IMR-90 (cell line): ENCODE measurements at regions not wholly inside any gene's neighbourhood (a gene's known extent, or its start where the extent isn't known, plus 50 kb on each side); places are given as distances from the start of the nearest gene placed in this dataset.

Source experiments
- ATAC-seq: fragments of 200-7000 bp; cut with Tn5 transposase; 2 replicates; pipeline ENCODE4 v1.9.1; 2020; ENCODE audit warnings: low read depth, mild to moderate bottlenecking, moderate library complexity
- BruUV-seq: library from RNA; stranded (reverse); fragments of 400-500 nt; replicated peaks from 2 replicates; lab custom pipeline; 2021; lab: Mats Ljungman, UMichigan
- CTCF ChIA-PET: fragments of 300-600 bp; formaldehyde crosslinking; extraction: SDS; loops from one replicate; lab custom pipeline; 2021; ENCODE audit warnings: antibody characterized with exemption; lab: Yijun Ruan, JAX
- POLR2A ChIA-PET: fragments of 300-600 bp; sonication (Branson Sonifier 250); formaldehyde crosslinking; loops from one replicate; lab custom pipeline; 2022; ENCODE audit warnings: antibody characterized with exemption; ENCODE audit not compliant: unreplicated experiment; lab: Charles Lee
- DNase-seq: peaks from one replicate; pipeline ENCODE4 v3.0.0; 2013
- H2AFZ ChIP-seq: replicated peaks from 2 replicates; pipeline ENCODE3; 2013; ENCODE audit warnings: low read length, mild to moderate bottlenecking; ENCODE audit not compliant: poor library complexity
- H2AK5ac ChIP-seq: 2 replicates; pipeline ENCODE4 v1.6.1; 2013; ENCODE audit warnings: low read depth, low read length, inconsistent platforms
- H2AK9ac ChIP-seq: replicated peaks from 2 replicates; pipeline ENCODE3; 2013; ENCODE audit warnings: mild to moderate bottlenecking, low read depth, low read length, moderate library complexity; ENCODE audit not compliant: poor library complexity
- H2BK120ac ChIP-seq: 2 replicates; pipeline ENCODE4 v1.6.1; 2013; ENCODE audit warnings: low read depth, low read length, inconsistent platforms
- H2BK15ac ChIP-seq: 3 replicates; pipeline ENCODE4 v1.6.1; 2013; ENCODE audit warnings: low read depth, low read length, inconsistent platforms
- H2BK20ac ChIP-seq: 2 replicates; pipeline ENCODE4 v1.6.1; 2013; ENCODE audit warnings: low read depth, mild to moderate bottlenecking, inconsistent platforms, low read length, moderate library complexity
- H2BK5ac ChIP-seq: 2 replicates; pipeline ENCODE4 v1.6.1; 2013; ENCODE audit warnings: mild to moderate bottlenecking, low read depth, low read length, inconsistent platforms; ENCODE audit not compliant: poor library complexity, severe bottlenecking
- H3K14ac ChIP-seq: replicated peaks from 2 replicates; pipeline ENCODE4 v1.6.1; 2013; ENCODE audit warnings: low read depth, low read length, inconsistent platforms
- H3K18ac ChIP-seq: 2 replicates; pipeline ENCODE4 v1.6.1; 2013; ENCODE audit warnings: low read depth, low read length, control low read depth
- H3K23ac ChIP-seq: 2 replicates; pipeline ENCODE4 v1.6.1; 2013; ENCODE audit warnings: low read depth, low read length, inconsistent platforms
- H3K27ac ChIP-seq: 2 replicates; pipeline ENCODE4 v1.5.1; 2013; ENCODE audit warnings: mild to moderate bottlenecking, control low read depth, low read length; ENCODE audit not compliant: insufficient read depth
- H3K27me3 ChIP-seq: 2 replicates; pipeline ENCODE4 v1.6.1; 2013; ENCODE audit warnings: low read length; ENCODE audit not compliant: control insufficient read depth, insufficient read depth
- H3K36me3 ChIP-seq: 2 replicates; pipeline ENCODE4 v1.6.1; 2013; ENCODE audit warnings: low read length, mixed read lengths; ENCODE audit not compliant: control insufficient read depth, insufficient read depth
- H3K4ac ChIP-seq: 2 replicates; pipeline ENCODE4 v1.6.1; 2013; ENCODE audit warnings: low read depth, low read length, inconsistent platforms
- H3K4me1 ChIP-seq: 2 replicates; pipeline ENCODE4 v1.6.1; 2013; ENCODE audit warnings: low read length, mixed read lengths; ENCODE audit not compliant: control insufficient read depth, insufficient read depth
- H3K4me2 ChIP-seq: 2 replicates; pipeline ENCODE4 v1.6.1; 2013; ENCODE audit warnings: low read depth, mild to moderate bottlenecking, control low read depth, low read length, moderate library complexity
- H3K4me3 ChIP-seq: 2 replicates; pipeline ENCODE4 v1.5.1; 2013; ENCODE audit warnings: low read depth, mild to moderate bottlenecking, control low read depth, low read length, moderate library complexity; ENCODE audit not compliant: insufficient read depth
- H3K56ac ChIP-seq: 2 replicates; pipeline ENCODE4 v1.6.1; 2013; ENCODE audit warnings: low read length, inconsistent platforms; ENCODE audit not compliant: insufficient read depth; ENCODE audit errors: extremely low read depth
- H3K79me1 ChIP-seq, 2 experiments: 2 replicates each; pipeline ENCODE4 v1.6.1; 2013; ENCODE audit warnings: low read length in 2 of 2, inconsistent platforms in 1 of 2, low read depth in 1 of 2
- H3K9ac ChIP-seq: 2 replicates; pipeline ENCODE4 v1.6.1; 2013; ENCODE audit warnings: low read depth, low read length, control low read depth
- H3K9me1 ChIP-seq: 2 replicates; pipeline ENCODE4 v1.6.1; 2013; ENCODE audit warnings: low read length, inconsistent platforms; ENCODE audit not compliant: insufficient read depth
- H3K9me3 ChIP-seq: 2 replicates; pipeline ENCODE4 v1.6.1; 2013; ENCODE audit warnings: low read length; ENCODE audit not compliant: control insufficient read depth, insufficient read depth
- H4K20me1 ChIP-seq: 2 replicates; pipeline ENCODE4 v1.6.1; 2013; ENCODE audit warnings: low read length, inconsistent platforms; ENCODE audit not compliant: insufficient read depth
- H4K5ac ChIP-seq: 2 replicates; pipeline ENCODE4 v1.6.1; 2013; ENCODE audit warnings: mild to moderate bottlenecking, low read depth, low read length, control low read depth
- H4K8ac ChIP-seq, 2 experiments: 2 replicates each; pipeline ENCODE4 v1.6.1; 2013; ENCODE audit warnings: low read depth in 2 of 2, low read length in 2 of 2, control low read depth in 1 of 2, inconsistent platforms in 1 of 2
- H4K91ac ChIP-seq: 2 replicates; pipeline ENCODE4 v1.6.1; 2013; ENCODE audit warnings: low read depth, low read length, inconsistent platforms; ENCODE audit not compliant: insufficient read depth
- ELK1 ChIP-seq: fragments of 150-350 bp; IDR thresholded peaks from 2 replicates; pipeline ENCODE4 v1.6.1; 2016; ENCODE audit warnings: low read depth, mild to moderate bottlenecking, low read length, moderate library complexity, borderline replicate concordance
- FOS ChIP-seq: fragments of 150-350 bp; IDR thresholded peaks from 2 replicates; pipeline ENCODE4 v1.6.1; 2016; ENCODE audit warnings: low read depth, low read length
- MAFK ChIP-seq: IDR thresholded peaks from 2 replicates; pipeline ENCODE4 v1.6.1; 2012; ENCODE audit warnings: low read depth, low read length, improper control_type of control experiment
- NFE2L2 ChIP-seq: fragments of 150-350 bp; IDR thresholded peaks from 2 replicates; pipeline ENCODE4 v1.6.1; 2016; ENCODE audit warnings: low read depth, mild to moderate bottlenecking, low read length
- RCOR1 ChIP-seq: IDR thresholded peaks from 2 replicates; pipeline ENCODE4 v1.6.1; 2012; ENCODE audit warnings: mild to moderate bottlenecking, low read length, improper control_type of control experiment; ENCODE audit not compliant: insufficient replicate concordance
- SMC3 ChIP-seq: fragments of 150-350 bp; IDR thresholded peaks from 2 replicates; pipeline ENCODE4 v1.6.1; 2016; ENCODE audit warnings: low read depth, mild to moderate bottlenecking, antibody characterized with exemption, low read length, moderate library complexity
- WGBS, 2 experiments: methylation state at CpG; one replicate each; pipeline versions ENCODE4 v1.1.5 to v1.1.7; 2013; ENCODE audit warnings: missing lambda C conversion rate in 2 of 2; ENCODE audit not compliant: insufficient read length in 1 of 2; ENCODE audit errors: extremely low coverage in 2 of 2; 5-methylcytosine and 5-hydroxymethylcytosine counted together
- dilution Hi-C: fragments of 300-500 bp; cut with HindIII; formaldehyde crosslinking; loops from one replicate; pipeline ENCODE4 v1.14.3; 2018; ENCODE audit warnings: low sequenced_read_pairs; ENCODE audit not compliant: unreplicated experiment
- in situ Hi-C: fragments of 300-500 bp; cut with MboI; formaldehyde crosslinking; loops from 3 replicates; pipeline ENCODE4 v1.14.3; 2019; ENCODE audit warnings: low sequenced_read_pairs, inconsistent platforms, mixed read lengths
- intact Hi-C: fragments of 100-400 bp; cut with micrococcal nuclease; formaldehyde crosslinking; loops from 2 replicates; pipeline ENCODE4 v1.10.0; 2022
- TF ChIP-seq, protein P1 (sequence below): conservative IDR thresholded peaks from 2 replicates; pipeline ENCODE4 v1.5.1; 2012; ENCODE audit warnings: mild to moderate bottlenecking, low read depth, low read length, improper control_type of control experiment

GRCh38 chr1:55823541-55824250 is 608.5 kb upstream of the USP24 start:
- peak overlapping the region; percentile 86 for H4K5ac ChIP-seq
- 0 out of 4 replicates have a peak, but pooled peaks cover 0 to 6% of the 10 kb centered on the region in 2 experiments for H3K79me1 ChIP-seq
- peak overlapping the region; percentile 81 for H2BK20ac ChIP-seq
- H3K9me1 ChIP-seq: peaks cover 15% of the 10 kb centered on the region
- H3K27ac ChIP-seq: peak overlapping the region; percentile 48; the same call in 1 of the 2 replicates
- peak overlapping the region; percentile 69 for H3K4ac ChIP-seq
- in situ Hi-C loops (no loop called here), intact Hi-C loops (no loop called here), dilution Hi-C loops (no loop called here)
- H3K4me2 ChIP-seq: peak overlapping the region; percentile 5; the same call in 1 of the 2 replicates
- peak overlapping the region; percentile 47; the same call in 1 of the 2 replicates for H2AK5ac ChIP-seq
- H2AFZ ChIP-seq: no peak overlapping the region
- H2BK15ac ChIP-seq: peak overlapping the region; percentile 88; the same call in 2 of the 3 replicates
- H3K23ac ChIP-seq: peak overlapping the region; percentile 35; the same call in 1 of the 2 replicates
- TF ChIP-seq RCOR1: no peak
- TF ChIP-seq NFE2L2: no peak
- TF ChIP-seq, protein P1, sequence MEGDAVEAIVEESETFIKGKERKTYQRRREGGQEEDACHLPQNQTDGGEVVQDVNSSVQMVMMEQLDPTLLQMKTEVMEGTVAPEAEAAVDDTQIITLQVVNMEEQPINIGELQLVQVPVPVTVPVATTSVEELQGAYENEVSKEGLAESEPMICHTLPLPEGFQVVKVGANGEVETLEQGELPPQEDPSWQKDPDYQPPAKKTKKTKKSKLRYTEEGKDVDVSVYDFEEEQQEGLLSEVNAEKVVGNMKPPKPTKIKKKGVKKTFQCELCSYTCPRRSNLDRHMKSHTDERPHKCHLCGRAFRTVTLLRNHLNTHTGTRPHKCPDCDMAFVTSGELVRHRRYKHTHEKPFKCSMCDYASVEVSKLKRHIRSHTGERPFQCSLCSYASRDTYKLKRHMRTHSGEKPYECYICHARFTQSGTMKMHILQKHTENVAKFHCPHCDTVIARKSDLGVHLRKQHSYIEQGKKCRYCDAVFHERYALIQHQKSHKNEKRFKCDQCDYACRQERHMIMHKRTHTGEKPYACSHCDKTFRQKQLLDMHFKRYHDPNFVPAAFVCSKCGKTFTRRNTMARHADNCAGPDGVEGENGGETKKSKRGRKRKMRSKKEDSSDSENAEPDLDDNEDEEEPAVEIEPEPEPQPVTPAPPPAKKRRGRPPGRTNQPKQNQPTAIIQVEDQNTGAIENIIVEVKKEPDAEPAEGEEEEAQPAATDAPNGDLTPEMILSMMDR: 0 out of 2 replicates have a peak, but pooled peaks have one; percentile 5
- no peak for TF ChIP-seq SMC3
- TF ChIP-seq FOS: peak; percentile 66; the same call in 1 of the 2 replicates
- TF ChIP-seq ELK1: no peak
- 0 out of 2 replicates have a peak, but pooled peaks have one; percentile 14 for TF ChIP-seq MAFK
- H3K9me3 ChIP-seq: no peaks in the 10 kb centered on the region
- no peak overlapping the region for H3K4me3 ChIP-seq
- peak overlapping the region; percentile 18; the same call in 1 of the 2 replicates for H3K56ac ChIP-seq
- peak; percentile 64 for DNase-seq
- peak overlapping the region; percentile 54 for H3K14ac ChIP-seq
- H3K18ac ChIP-seq: peak overlapping the region; percentile 93
- no peaks in the 10 kb centered on the region for H3K27me3 ChIP-seq
- H4K20me1 ChIP-seq: no peaks in the 10 kb centered on the region
- no peak overlapping the region for H2AK9ac ChIP-seq
- H3K4me1 ChIP-seq: peaks cover 23% of the 10 kb centered on the region
- H3K9ac ChIP-seq: no peak overlapping the region
- no TSS peak for BruUV-seq
- ChIA-PET CTCF (interaction anchor here (0.6 to 1.3 kb wide), 2 partner anchors 66 to 100 kb away, joined by 3 read pairs; no protein-coding TSS in a partner anchor), POLR2A (no interaction called here)
- H2BK5ac ChIP-seq: peak overlapping the region; percentile 41
- H4K8ac ChIP-seq: peak overlapping the region in 1 of 2 experiments; percentile 46; a peak in 2 of 4 replicates
- ATAC-seq: 0 out of 2 replicates have a peak, but pooled peaks have one; percentile 18
- no peaks in the 10 kb centered on the region for H3K36me3 ChIP-seq
- peak overlapping the region; percentile 78 for H4K91ac ChIP-seq
- WGBS, 2 experiments: no CpG with 5 or more reads among the region's 6 CpGs
- H2BK120ac ChIP-seq: peak overlapping the region; percentile 85
